RPMI7951 (cell line): ENCODE measurements at regions not wholly inside any gene's neighbourhood (a gene's known extent, or its start where the extent isn't known, plus 50 kb on each side); places are given as distances from the start of the nearest gene placed in this dataset.

Source experiments
- DNase-seq: peaks from one replicate; pipeline ENCODE4 v3.0.0-alpha.2; 2012; ENCODE audit warnings: low read depth

GRCh38 chr12:88946372-88946997 lies 366.2 kb upstream of the KITLG start:
- DNase-seq, result peak; percentile 86

- DNase-seq, result no peak
Measured at GRCh38 chr12:88945051-88945732, 364.9 kb upstream of the KITLG start.

GRCh38 chr12:88944397-88944796 lies 364.1 kb upstream of the KITLG start:
- peak; percentile 48 for DNase-seq

GRCh38 chr12:88940854-88941253 lies 360.6 kb upstream of the KITLG start:
- no peak for DNase-seq

- no peak for DNase-seq
Measured at GRCh38 chr12:88935856-88936255, 355.6 kb upstream of the KITLG start.

- DNase-seq, result peak; percentile 43
Measured at GRCh38 chr12:88934163-88934747, 354.0 kb upstream of the KITLG start.

GRCh38 chr12:88932457-88932856 lies 352.2 kb upstream of the KITLG start:
- no peak for DNase-seq

GRCh38 chr12:88931598-88931997 lies 351.3 kb upstream of the KITLG start:
- DNase-seq, result peak; percentile 20

GRCh38 chr12:88925454-88925853 lies 345.2 kb upstream of the KITLG start:
- no peak for DNase-seq

GRCh38 chr12:88924162-88924561 lies 343.9 kb upstream of the KITLG start:
- no peak for DNase-seq

- DNase-seq, result no peak
Measured at GRCh38 chr12:88923631-88924030, 343.4 kb upstream of the KITLG start.

GRCh38 chr12:88922816-88923215 lies 342.5 kb upstream of the KITLG start:
- DNase-seq, result no peak

- no peak for DNase-seq
Measured at GRCh38 chr12:88921890-88922532, 341.7 kb upstream of the KITLG start.

- no peak for DNase-seq
Measured at GRCh38 chr12:88921434-88921833, 341.2 kb upstream of the KITLG start.

GRCh38 chr12:88918161-88918560 lies 337.9 kb upstream of the KITLG start:
- DNase-seq, result no peak

- DNase-seq, result no peak
Measured at GRCh38 chr12:88914967-88915366, 334.7 kb upstream of the KITLG start.

GRCh38 chr12:88909510-88909909 lies 329.2 kb upstream of the KITLG start:
- no peak for DNase-seq

GRCh38 chr12:88908345-88908744 lies 328.1 kb upstream of the KITLG start:
- DNase-seq, result no peak

- no peak for DNase-seq
Measured at GRCh38 chr12:88904705-88905104, 324.4 kb upstream of the KITLG start.

GRCh38 chr12:88903333-88903732 lies 323.1 kb upstream of the KITLG start:
- DNase-seq, result no peak

- DNase-seq, result no peak
Measured at GRCh38 chr12:88897723-88898122, 317.5 kb upstream of the KITLG start.

GRCh38 chr12:88896958-88897357 lies 316.7 kb upstream of the KITLG start:
- DNase-seq, result no peak

GRCh38 chr12:88895634-88896033 lies 315.4 kb upstream of the KITLG start:
- no peak for DNase-seq
